Suppressor macrophage (primary cell): ENCODE measurements at regions not wholly inside any gene's neighbourhood (a gene's known extent, or its start where the extent isn't known, plus 50 kb on each side); places are given as distances from the start of the nearest gene placed in this dataset.

Experiments
- DNase-seq, 4 experiments: peaks; one replicate each; pipeline ENCODE4 v3.0.0-alpha.2; 2020 to 2022

GRCh38 chr2:12795851-12796250 lies 79.1 kb downstream of the TRIB2 start:
- no peak for DNase-seq

- DNase-seq = no peak
Observed at GRCh38 chr2:12796657-12797056, 79.9 kb downstream of the TRIB2 start.

GRCh38 chr2:12797815-12798214 lies 81.1 kb downstream of the TRIB2 start:
- DNase-seq = peak; percentile 12 to 81 (median 48)

- no peak for DNase-seq
Observed at GRCh38 chr2:12803607-12804006, 86.9 kb downstream of the TRIB2 start.

GRCh38 chr2:12804091-12804856 lies 87.5 kb downstream of the TRIB2 start:
- no peak for DNase-seq

GRCh38 chr2:12805033-12805432 lies 88.3 kb downstream of the TRIB2 start:
- no peak for DNase-seq

- no peak for DNase-seq
Observed at GRCh38 chr2:12806549-12807242, 90.0 kb downstream of the TRIB2 start.

GRCh38 chr2:12807907-12808810 lies 91.4 kb downstream of the TRIB2 start:
- peak; percentile 14 to 59 (median 42) for DNase-seq

GRCh38 chr2:12809526-12809925 lies 92.8 kb downstream of the TRIB2 start:
- DNase-seq = no peak

- DNase-seq = no peak
Observed at GRCh38 chr2:12811916-12812315, 95.2 kb downstream of the TRIB2 start.

GRCh38 chr2:12813166-12813565 lies 96.4 kb downstream of the TRIB2 start:
- DNase-seq = no peak

- no peak for DNase-seq
Observed at GRCh38 chr2:12816379-12817306, 99.9 kb downstream of the TRIB2 start.

- peak in 1 of 4 experiments; percentile 9 for DNase-seq
Observed at GRCh38 chr2:12817870-12818269, 101.1 kb downstream of the TRIB2 start.

- DNase-seq = peak in 1 of 4 experiments; percentile 28
Observed at GRCh38 chr2:12818416-12819102, 101.8 kb downstream of the TRIB2 start.

GRCh38 chr2:12819103-12819475 lies 102.4 kb downstream of the TRIB2 start:
- DNase-seq = peak; percentile 69 to 89 (median 76)

- peak; percentile 51 to 82 (median 64) for DNase-seq
Observed at GRCh38 chr2:12819721-12820120, 103.0 kb downstream of the TRIB2 start.

GRCh38 chr2:12821656-12822055 lies 104.9 kb downstream of the TRIB2 start:
- no peak for DNase-seq

- DNase-seq = no peak
Observed at GRCh38 chr2:12824351-12824777, 107.6 kb downstream of the TRIB2 start.

- no peak for DNase-seq
Observed at GRCh38 chr2:12824778-12825379, 108.1 kb downstream of the TRIB2 start.

GRCh38 chr2:12826781-12827180 lies 110.0 kb downstream of the TRIB2 start:
- DNase-seq = no peak

GRCh38 chr2:12827721-12828120 lies 111.0 kb downstream of the TRIB2 start:
- DNase-seq = no peak
